ENCODE measurements at regions not wholly inside any gene's neighbourhood (a gene's known extent, or its start where the extent isn't known, plus 50 kb on each side); places are given as distances from the start of the nearest gene placed in this dataset.

GRCh38 chr13:89899302-89900103, 1448.0 kb upstream of the MIR17HG start:
- no peak overlapping the region for H3K4me2 ChIP-seq (ENCODE audit: insufficient read depth, low read length)
- no peaks in the 10 kb centered on the region for H3K36me3 ChIP-seq (ENCODE audit: insufficient read depth, low read length)
- no peaks in the 10 kb centered on the region for H3K27me3 ChIP-seq (ENCODE audit: insufficient read depth, low read length)
- H4K20me1 ChIP-seq (ENCODE audit: insufficient read depth, low read length), result no peaks in the 10 kb centered on the region
- H3K9me3 ChIP-seq (ENCODE audit: low read depth, low read length), result no peaks in the 10 kb centered on the region
- no peaks in the 10 kb centered on the region for H3K4me1 ChIP-seq (ENCODE audit: insufficient read depth, low read length)
- no peak for DNase-seq (ENCODE audit: insufficient read length, low spot score, missing footprints)
- no peak overlapping the region for H3K27ac ChIP-seq (ENCODE audit: low read depth, low read length)
- no peaks in the 10 kb centered on the region for H3K79me2 ChIP-seq (ENCODE audit: insufficient read depth, low read length)
- H2AFZ ChIP-seq (ENCODE audit: low read length), result no peak overlapping the region
- H3K4me3 ChIP-seq (ENCODE audit: insufficient read depth, low read length), result no peak overlapping the region
- TF ChIP-seq CTCF (IDR thresholded peaks at IDR 0.05; ENCODE audit: extremely low read depth, low read depth, low read length), result no peak

GRCh38 chr13:89900104-89900765, 1447.3 kb upstream of the MIR17HG start:
- Histone ChIP-seq H3K27me3 (ENCODE audit: insufficient read depth, low read length) (no peaks in the 10 kb centered on the region), H3K4me1 (ENCODE audit: insufficient read depth, low read length) (no peaks in the 10 kb centered on the region), H3K4me2 (ENCODE audit: insufficient read depth, low read length) (no peak overlapping the region), H3K79me2 (ENCODE audit: insufficient read depth, low read length) (no peaks in the 10 kb centered on the region), H2AFZ (ENCODE audit: low read length) (no peak overlapping the region), H4K20me1 (ENCODE audit: insufficient read depth, low read length) (no peaks in the 10 kb centered on the region), H3K27ac (ENCODE audit: low read depth, low read length) (no peak overlapping the region), H3K4me3 (ENCODE audit: insufficient read depth, low read length) (no peak overlapping the region), H3K9me3 (ENCODE audit: low read depth, low read length) (no peaks in the 10 kb centered on the region), H3K36me3 (ENCODE audit: insufficient read depth, low read length) (no peaks in the 10 kb centered on the region)
- no peak for TF ChIP-seq CTCF (IDR thresholded peaks at IDR 0.05; ENCODE audit: extremely low read depth, low read depth, low read length)
- DNase-seq (ENCODE audit: insufficient read length, low spot score, missing footprints), result no peak

GRCh38 chr13:89902223-89902622, 1445.3 kb upstream of the MIR17HG start:
- H3K4me3 ChIP-seq (ENCODE audit: insufficient read depth, low read length), result no peak overlapping the region
- no peaks in the 10 kb centered on the region for H3K9me3 ChIP-seq (ENCODE audit: low read depth, low read length)
- TF ChIP-seq CTCF (IDR thresholded peaks at IDR 0.05; ENCODE audit: extremely low read depth, low read depth, low read length), result no peak
- H3K36me3 ChIP-seq (ENCODE audit: insufficient read depth, low read length), result no peaks in the 10 kb centered on the region
- no peak for DNase-seq (ENCODE audit: insufficient read length, low spot score, missing footprints)
- no peak overlapping the region for H3K4me2 ChIP-seq (ENCODE audit: insufficient read depth, low read length)
- H2AFZ ChIP-seq (ENCODE audit: low read length), result no peak overlapping the region
- no peaks in the 10 kb centered on the region for H3K79me2 ChIP-seq (ENCODE audit: insufficient read depth, low read length)
- no peak overlapping the region for H3K27ac ChIP-seq (ENCODE audit: low read depth, low read length)
- no peaks in the 10 kb centered on the region for H3K4me1 ChIP-seq (ENCODE audit: insufficient read depth, low read length)
- H3K27me3 ChIP-seq (ENCODE audit: insufficient read depth, low read length), result no peaks in the 10 kb centered on the region
- H4K20me1 ChIP-seq (ENCODE audit: insufficient read depth, low read length), result no peaks in the 10 kb centered on the region

- Histone ChIP-seq H3K4me1 (ENCODE audit: insufficient read depth, low read length) (no peaks in the 10 kb centered on the region), H2AFZ (ENCODE audit: low read length) (no peak overlapping the region), H3K36me3 (ENCODE audit: insufficient read depth, low read length) (no peaks in the 10 kb centered on the region), H3K79me2 (ENCODE audit: insufficient read depth, low read length) (no peaks in the 10 kb centered on the region), H3K4me3 (ENCODE audit: insufficient read depth, low read length) (no peak overlapping the region), H3K27me3 (ENCODE audit: insufficient read depth, low read length) (no peaks in the 10 kb centered on the region), H3K27ac (ENCODE audit: low read depth, low read length) (no peak overlapping the region), H4K20me1 (ENCODE audit: insufficient read depth, low read length) (no peaks in the 10 kb centered on the region), H3K9me3 (ENCODE audit: low read depth, low read length) (no peaks in the 10 kb centered on the region), H3K4me2 (ENCODE audit: insufficient read depth, low read length) (no peak overlapping the region)
- no peak for DNase-seq (ENCODE audit: insufficient read length, low spot score, missing footprints)
- no peak for TF ChIP-seq CTCF (IDR thresholded peaks at IDR 0.05; ENCODE audit: extremely low read depth, low read depth, low read length)
Measured at GRCh38 chr13:89903115-89903514, 1444.4 kb upstream of the MIR17HG start.

Data from osteoblast (primary cell).